Small intestine (tissue), 7 donors: ENCODE measurements at regions not wholly inside any gene's neighbourhood (a gene's known extent, or its start where the extent isn't known, plus 50 kb on each side); places are given as distances from the start of the nearest gene placed in this dataset.

ENCODE experiments used
- DNase-seq, 2 donors: peaks; one replicate each; pipeline versions ENCODE4 v3.0.0 to v3.0.0-alpha.2; 2013
- FAIRE-seq: peaks from 2 replicates; lab custom pipeline; 2012; peaks lifted over from hg19 to GRCh38; lab: Jason Lieb, UNC
- H3K27ac ChIP-seq, 3 donors: one replicate each; pipeline ENCODE4 v1.5.1; 2013; ENCODE audit warnings: low read length in 2 of 3, mild to moderate bottlenecking in 2 of 3, control low read depth in 1 of 3, inconsistent platforms in 1 of 3, low read depth in 1 of 3, moderate library complexity in 1 of 3
- H3K27me3 ChIP-seq, 3 donors: one replicate each; pipeline ENCODE4 v1.6.1; 2013; ENCODE audit warnings: low read length in 3 of 3, inconsistent platforms in 1 of 3; ENCODE audit not compliant: control insufficient read depth in 3 of 3, insufficient read depth in 3 of 3
- H3K36me3 ChIP-seq, 3 donors: one replicate each; pipeline ENCODE4 v1.6.1; 2013; ENCODE audit warnings: low read length in 3 of 3, inconsistent platforms in 1 of 3, low read depth in 1 of 3, mild to moderate bottlenecking in 1 of 3, moderate library complexity in 1 of 3; ENCODE audit not compliant: control insufficient read depth in 3 of 3, insufficient read depth in 2 of 3
- H3K4me1 ChIP-seq, 3 donors: one replicate each; pipeline ENCODE4 v1.6.1; 2013; ENCODE audit warnings: low read length in 2 of 3, inconsistent platforms in 1 of 3, low read depth in 1 of 3, mild to moderate bottlenecking in 1 of 3, moderate library complexity in 1 of 3; ENCODE audit not compliant: control insufficient read depth in 3 of 3, insufficient read depth in 2 of 3
- H3K4me3 ChIP-seq, 3 donors: one replicate each; pipeline ENCODE4 v1.5.1; 2013; ENCODE audit warnings: low read length in 3 of 3, control low read depth in 1 of 3, inconsistent platforms in 1 of 3, low read depth in 1 of 3, mild to moderate bottlenecking in 1 of 3, moderate library complexity in 1 of 3
- H3K9me3 ChIP-seq, 2 donors: one replicate each; pipeline ENCODE4 v1.6.1; 2013; ENCODE audit warnings: low read depth in 1 of 2, low read length in 1 of 2; ENCODE audit not compliant: control insufficient read depth in 2 of 2, insufficient read depth in 1 of 2
- WGBS, 3 donors: extraction: QIAGEN DNeasy Blood & Tissue Kit; methylation state at CpG; one replicate each; pipeline ENCODE4 v1.1.7; 2013; 5-methylcytosine and 5-hydroxymethylcytosine counted together
- donor health status: healthy with polysubstance abuse.
- donor health status: control.
- donor health status: control.
- donor health status: Bipolar disorder and iron deficiency.
- donor health status: healthy.

DNA sequence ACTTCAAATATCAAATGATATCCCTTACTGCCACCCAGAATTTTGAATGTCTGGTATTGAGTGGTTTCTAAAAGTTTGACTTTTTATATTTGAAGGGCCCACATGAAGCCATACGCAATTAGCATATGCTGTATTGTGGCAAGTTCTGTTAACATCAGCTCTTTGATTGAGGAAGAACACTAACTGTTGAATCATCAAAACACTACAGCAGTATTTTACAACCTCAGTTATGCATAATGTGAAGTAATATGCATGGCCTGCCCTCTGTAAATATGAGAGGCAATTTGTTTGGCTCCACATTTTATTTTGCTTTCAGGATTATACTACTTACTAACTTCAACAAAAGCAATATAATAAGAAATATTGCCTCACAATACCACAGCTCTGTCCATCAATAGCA, 62.2 kb upstream of the DMD start:
- no peak overlapping the region for H3K4me3 ChIP-seq
- no peak for FAIRE-seq
- H3K9me3 ChIP-seq: no peaks in the 10 kb centered on the region
- no peaks in the 10 kb centered on the region for H3K4me1 ChIP-seq
- H3K27ac ChIP-seq: no peak overlapping the region
- WGBS, 3 donors: 78 to 88% (median 88%) methylated on average over 1 of the region's 1 CpG
- no peak for DNase-seq
- H3K36me3 ChIP-seq: no peaks in the 10 kb centered on the region
- H3K27me3 ChIP-seq: no peaks in the 10 kb centered on the region

DNA sequence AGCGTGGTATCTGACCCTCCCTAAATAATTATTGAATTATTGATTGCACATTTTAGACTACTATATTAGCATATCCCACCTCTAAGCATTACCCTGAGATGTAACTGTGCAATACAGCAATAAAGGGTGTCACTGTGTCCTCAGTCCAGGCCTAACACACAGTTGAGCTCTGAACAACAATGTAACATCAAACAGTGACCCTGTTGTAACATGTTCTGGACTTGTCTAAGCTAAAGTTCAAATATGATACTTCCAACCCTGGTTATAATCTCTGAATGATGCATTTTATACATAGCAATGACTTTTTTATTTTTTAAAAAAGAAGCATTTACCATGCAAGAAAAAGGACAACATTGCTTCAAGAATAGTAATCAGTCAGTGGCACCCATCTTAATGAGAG, 61.6 kb upstream of the DMD start:
- DNase-seq (no peak), FAIRE-seq (no peak)
- Histone ChIP-seq H3K9me3 (no peaks in the 10 kb centered on the region), H3K4me1 (no peaks in the 10 kb centered on the region), H3K27ac (no peak overlapping the region), H3K27me3 (no peaks in the 10 kb centered on the region), H3K36me3 (no peaks in the 10 kb centered on the region), H3K4me3 (no peak overlapping the region)
- WGBS, 3 donors: 23 to 83% (median 31%) methylated on average over 1 of the region's 1 CpG
